ENCODE measurements at regions not wholly inside any gene's neighbourhood (a gene's known extent, or its start where the extent isn't known, plus 50 kb on each side); places are given as distances from the start of the nearest gene placed in this dataset.

DNA sequence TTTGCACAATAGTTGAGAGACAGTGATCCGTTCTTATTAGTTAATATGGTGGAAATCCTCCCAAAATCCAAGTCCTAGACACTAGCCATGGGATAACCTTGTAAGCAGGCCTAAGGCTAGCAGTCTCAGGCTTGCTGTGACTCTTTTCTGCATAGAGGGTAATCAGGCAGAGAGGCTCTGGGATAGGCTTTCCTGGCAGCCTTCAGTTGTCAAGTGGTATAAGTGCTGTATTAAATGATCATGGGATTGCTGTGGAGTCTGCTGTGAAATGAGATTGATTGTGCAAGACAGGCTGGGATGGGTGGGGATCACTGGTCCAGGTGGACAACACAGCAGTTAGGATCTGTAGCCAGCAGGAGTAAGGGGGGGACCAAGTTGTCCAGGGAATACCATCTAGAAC is 416.4 kb downstream of the TLE4 start:
- ChIA-PET CTCF (no interaction called here), POLR2A (no interaction called here)
- Mint-ChIP-seq H3K4me3 (ENCODE audit: unreplicated experiment) (no peak overlapping the region), H3K4me1 (ENCODE audit: insufficient read depth, unreplicated experiment) (peaks cover 8% of the 10 kb centered on the region), H3K27me3 (ENCODE audit: insufficient read depth, unreplicated experiment) (no peaks in the 10 kb centered on the region), H3K36me3 (ENCODE audit: insufficient read depth, unreplicated experiment) (no peaks in the 10 kb centered on the region), H3K27ac (ENCODE audit: low read depth, unreplicated experiment) (no peak overlapping the region), H3K9me3 (ENCODE audit: unreplicated experiment) (no peaks in the 10 kb centered on the region)
- no TSS peak for BruUV-seq (replicated peaks)
- intact Hi-C loops (cut with micrococcal nuclease), result no loop called here
- no peak for TF ChIP-seq CTCF (IDR thresholded peaks at IDR 0.05; ENCODE audit: unreplicated experiment)
- DNase-seq (ENCODE audit: unreplicated experiment), result no peak

DNA sequence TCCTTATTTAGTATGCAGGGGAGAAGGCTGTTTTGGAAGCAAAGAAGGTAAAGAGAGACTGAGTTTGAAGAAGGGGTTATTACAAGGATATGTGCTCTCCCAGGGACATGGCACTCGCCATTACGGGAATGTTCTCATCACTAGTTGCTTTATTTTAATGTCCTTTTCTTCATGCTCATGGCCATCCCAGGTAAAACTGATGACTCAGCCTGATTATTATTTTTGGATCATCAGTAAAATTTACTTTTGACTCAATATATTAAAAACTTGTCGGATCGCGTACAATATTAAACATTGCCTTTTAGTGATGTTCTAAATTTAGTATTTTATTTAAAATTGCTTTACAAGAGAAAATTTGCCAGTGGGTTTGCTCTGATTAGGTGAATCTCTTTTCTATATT is 414.7 kb downstream of the TLE4 start:
- intact Hi-C loops (cut with micrococcal nuclease), result no loop called here
- H3K27ac Mint-ChIP-seq (ENCODE audit: low read depth, unreplicated experiment), result no peak overlapping the region
- no peaks in the 10 kb centered on the region for H3K27me3 Mint-ChIP-seq (ENCODE audit: insufficient read depth, unreplicated experiment)
- TF ChIP-seq CTCF (IDR thresholded peaks at IDR 0.05; ENCODE audit: unreplicated experiment), result no peak
- no peak for DNase-seq (ENCODE audit: unreplicated experiment)
- POLR2A ChIA-PET, result interaction anchor here (0.5 kb wide), 1 partner anchor 414 kb away, joined by 3 read pairs; no protein-coding TSS in a partner anchor
- H3K9me3 Mint-ChIP-seq (ENCODE audit: unreplicated experiment), result no peaks in the 10 kb centered on the region
- CTCF ChIA-PET, result no interaction called here
- H3K4me1 Mint-ChIP-seq (ENCODE audit: insufficient read depth, unreplicated experiment), result peaks cover 8% of the 10 kb centered on the region
- no TSS peak for BruUV-seq (replicated peaks)
- no peak overlapping the region for H3K4me3 Mint-ChIP-seq (ENCODE audit: unreplicated experiment)
- H3K36me3 Mint-ChIP-seq (ENCODE audit: insufficient read depth, unreplicated experiment), result no peaks in the 10 kb centered on the region

DNA sequence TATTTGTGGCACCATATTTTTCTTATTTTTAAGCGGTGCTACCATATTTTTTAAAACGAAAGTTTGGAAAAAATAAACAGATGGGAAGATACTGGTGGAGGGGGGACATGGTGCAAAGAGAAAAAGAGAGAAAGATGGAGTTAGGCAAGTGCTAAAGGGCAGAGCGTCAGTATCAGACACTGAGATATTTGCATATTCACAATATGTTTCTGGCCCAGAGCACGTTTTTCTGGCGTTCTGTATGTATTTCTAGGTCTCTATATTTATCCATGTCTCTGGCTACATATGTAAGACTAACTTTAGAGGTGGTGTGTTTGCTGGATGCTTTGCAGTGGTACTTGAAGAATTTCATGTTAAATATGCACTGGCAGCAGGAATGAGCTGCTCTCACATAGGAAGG is 414.0 kb downstream of the TLE4 start:
- ChIA-PET CTCF (no interaction called here), POLR2A (no interaction called here)
- BruUV-seq (replicated peaks), result no TSS peak
- peaks cover 8% of the 10 kb centered on the region for H3K4me1 Mint-ChIP-seq (ENCODE audit: insufficient read depth, unreplicated experiment)
- no peak for DNase-seq (ENCODE audit: unreplicated experiment)
- no peak for TF ChIP-seq CTCF (IDR thresholded peaks at IDR 0.05; ENCODE audit: unreplicated experiment)
- H3K4me3 Mint-ChIP-seq (ENCODE audit: unreplicated experiment), result no peak overlapping the region
- H3K27me3 Mint-ChIP-seq (ENCODE audit: insufficient read depth, unreplicated experiment), result no peaks in the 10 kb centered on the region
- H3K9me3 Mint-ChIP-seq (ENCODE audit: unreplicated experiment), result no peaks in the 10 kb centered on the region
- no peaks in the 10 kb centered on the region for H3K36me3 Mint-ChIP-seq (ENCODE audit: insufficient read depth, unreplicated experiment)
- intact Hi-C loops (cut with micrococcal nuclease), result no loop called here
- no peak overlapping the region for H3K27ac Mint-ChIP-seq (ENCODE audit: low read depth, unreplicated experiment)

GRCh38 chr9:79985264-79985663 is 413.5 kb downstream of the TLE4 start:
- ChIA-PET POLR2A (interaction anchor here (0.7 kb wide), 1 partner anchor 510 kb away, joined by 3 read pairs; no protein-coding TSS in a partner anchor), CTCF (interaction anchor here (0.5 kb wide), 1 partner anchor 1576 kb away, joined by 3 read pairs; no protein-coding TSS in a partner anchor)
- no peak overlapping the region for H3K27ac Mint-ChIP-seq (ENCODE audit: low read depth, unreplicated experiment)
- peaks cover 8% of the 10 kb centered on the region for H3K4me1 Mint-ChIP-seq (ENCODE audit: insufficient read depth, unreplicated experiment)
- BruUV-seq (replicated peaks), result no TSS peak
- intact Hi-C loops (cut with micrococcal nuclease), result no loop called here
- H3K27me3 Mint-ChIP-seq (ENCODE audit: insufficient read depth, unreplicated experiment), result no peaks in the 10 kb centered on the region
- H3K9me3 Mint-ChIP-seq (ENCODE audit: unreplicated experiment), result no peaks in the 10 kb centered on the region
- DNase-seq (ENCODE audit: unreplicated experiment), result no peak
- H3K4me3 Mint-ChIP-seq (ENCODE audit: unreplicated experiment), result no peak overlapping the region
- TF ChIP-seq CTCF (IDR thresholded peaks at IDR 0.05; ENCODE audit: unreplicated experiment), result no peak
- H3K36me3 Mint-ChIP-seq (ENCODE audit: insufficient read depth, unreplicated experiment), result no peaks in the 10 kb centered on the region

Measured in MCF 10A (cell line).